Spleen (tissue), 11 donors: ENCODE measurements at regions not wholly inside any gene's neighbourhood (a gene's known extent, or its start where the extent isn't known, plus 50 kb on each side); places are given as distances from the start of the nearest gene placed in this dataset.

Experiments used
- DNase-seq: peaks from one replicate; pipeline ENCODE4 v3.0.0-alpha.2; 2020
- H3K27ac ChIP-seq, 8 donors: fragments of 200-600 bp; sonication (generic) in 7 of 8; 1 replicate in 4 of 8; 2 replicates in 4 of 8; pipeline versions ENCODE4 v1.5.0 to v1.8.0; 2016 to 2021; ENCODE audit warnings: inconsistent platforms in 4 of 8, mild to moderate bottlenecking in 4 of 8, moderate library complexity in 1 of 8
- H3K27me3 ChIP-seq, 7 donors: fragments of 200-600 bp; sonication (generic) in 6 of 7; replicated peaks in 1 of 7; 1 replicate in 4 of 7; 2 replicates in 3 of 7; pipeline versions ENCODE4 v1.5.0 to v1.8.0; 2016 to 2021; ENCODE audit warnings: inconsistent platforms in 3 of 7, mild to moderate bottlenecking in 1 of 7
- H3K36me3 ChIP-seq, 6 donors: fragments of 200-600 bp; sonication (generic) in 5 of 6; 1 replicate in 4 of 6; 2 replicates in 2 of 6; pipeline versions ENCODE4 v1.5.0 to v1.8.0; 2016 to 2021; ENCODE audit warnings: inconsistent platforms in 2 of 6
- H3K4me1 ChIP-seq, 6 donors: fragments of 200-600 bp; sonication (generic) in 5 of 6; 1 replicate in 3 of 6; 2 replicates in 3 of 6; pipeline versions ENCODE4 v1.5.0 to v1.8.0; 2016 to 2021; ENCODE audit warnings: inconsistent platforms in 3 of 6
- H3K4me3 ChIP-seq, 8 donors: fragments of 200-600 bp; sonication (generic) in 7 of 8; 1 replicate in 4 of 8; 2 replicates in 4 of 8; pipeline versions ENCODE4 v1.5.0 to v1.8.0; 2016 to 2021; ENCODE audit warnings: inconsistent platforms in 4 of 8, mild to moderate bottlenecking in 4 of 8, moderate library complexity in 2 of 8
- H3K9me3 ChIP-seq, 8 donors: fragments of 200-600 bp; sonication (generic) in 7 of 8; 1 replicate in 4 of 8; 2 replicates in 4 of 8; pipeline versions ENCODE4 v1.5.0 to v1.8.0; 2016 to 2021; ENCODE audit warnings: inconsistent platforms in 4 of 8
- POLR2A ChIP-seq, 3 donors: fragments of 450-650 bp; IDR thresholded peaks; one replicate each; pipeline ENCODE4 v1.5.1; 2017; ENCODE audit warnings: antibody characterized with exemption in 3 of 3, mild to moderate bottlenecking in 1 of 3
- POLR2AphosphoS5 ChIP-seq, 3 donors: sonication (generic); formaldehyde crosslinking; IDR thresholded peaks; one replicate each; pipeline ENCODE4 v1.5.1; 2017; ENCODE audit warnings: antibody characterized with exemption in 3 of 3
- WGBS, 5 donors: extraction: QIAGEN DNeasy Blood & Tissue Kit in 3 of 5; methylation state at CpG; one replicate each; pipeline versions ENCODE4 v1.1.5 to v1.1.7; 2013 to 2018; 5-methylcytosine and 5-hydroxymethylcytosine counted together
- intact Hi-C: fragments of 100-400 bp; cut with DNase I; formaldehyde crosslinking; loops from one replicate; pipeline ENCODE4 v1.15.0; 2023; ENCODE audit warnings: low total_unique reads
- TF ChIP-seq, protein P1 (sequence below), 11 experiments: fragments of 200-600 bp in 7 of 11; fragments of 450-650 bp in 4 of 11; sonication (generic) in 4 of 11; IDR thresholded peaks in 8 of 11; conservative IDR thresholded peaks in 3 of 11; 1 replicate in 7 of 11; 2 replicates in 4 of 11; pipeline versions ENCODE4 v1.4.0 to v1.8.0; 2016 to 2021; ENCODE audit warnings: antibody characterized with exemption in 11 of 11, inconsistent platforms in 4 of 11, mild to moderate bottlenecking in 1 of 11
- donor health status: healthy with polysubstance abuse.
- donor health status: DM: no; HTN: no; CAD: no; lungs with moderate emphysema.
- donor health status: DM: no; HTN: no; CAD: no.
- donor health status: Bipolar disorder and iron deficiency.
- donor health status: healthy.
- donor health status: DM: no; HTN: no; CAD: no.
- donor health status: DM: yes; HTN: yes; CAD: no.

DNA sequence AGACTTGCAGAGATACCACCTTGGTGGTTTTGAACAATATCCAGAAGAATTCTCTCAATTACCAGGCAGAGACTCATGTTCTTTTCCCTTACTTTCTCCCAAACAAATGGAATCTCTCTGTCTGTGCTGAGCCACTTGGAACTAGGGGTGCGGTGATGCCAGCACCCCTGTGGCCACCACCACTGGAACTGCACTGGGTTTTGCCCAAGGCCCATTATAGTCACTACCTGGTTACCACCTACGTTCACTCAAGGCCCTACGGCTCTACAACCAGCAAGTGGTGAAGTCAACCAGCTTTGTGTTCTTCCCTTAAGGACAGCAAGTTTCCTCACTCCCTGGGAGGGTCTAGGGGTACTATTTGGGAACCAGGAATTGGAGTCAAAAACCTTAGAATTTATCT, 1183.7 kb downstream of the FSTL5 start:
- no peaks in the 10 kb centered on the region for H3K4me1 ChIP-seq
- no peak overlapping the region for H3K27ac ChIP-seq
- intact Hi-C loops, result no loop called here
- peaks cover 0 to 8% (median 0%) of the 10 kb centered on the region in 8 donors for H3K9me3 ChIP-seq
- no peaks in the 10 kb centered on the region for H3K36me3 ChIP-seq
- H3K4me3 ChIP-seq, result no peak overlapping the region
- 75 to 97% (median 83%) methylated on average over 3 of the region's 3 CpGs for WGBS, 5 donors
- H3K27me3 ChIP-seq, result no peaks in the 10 kb centered on the region
- no peak for DNase-seq
- TF ChIP-seq POLR2A (IDR thresholded peaks at IDR 0.05) (no peak), POLR2AphosphoS5 (IDR thresholded peaks at IDR 0.05) (no peak)
- TF ChIP-seq, protein P1, sequence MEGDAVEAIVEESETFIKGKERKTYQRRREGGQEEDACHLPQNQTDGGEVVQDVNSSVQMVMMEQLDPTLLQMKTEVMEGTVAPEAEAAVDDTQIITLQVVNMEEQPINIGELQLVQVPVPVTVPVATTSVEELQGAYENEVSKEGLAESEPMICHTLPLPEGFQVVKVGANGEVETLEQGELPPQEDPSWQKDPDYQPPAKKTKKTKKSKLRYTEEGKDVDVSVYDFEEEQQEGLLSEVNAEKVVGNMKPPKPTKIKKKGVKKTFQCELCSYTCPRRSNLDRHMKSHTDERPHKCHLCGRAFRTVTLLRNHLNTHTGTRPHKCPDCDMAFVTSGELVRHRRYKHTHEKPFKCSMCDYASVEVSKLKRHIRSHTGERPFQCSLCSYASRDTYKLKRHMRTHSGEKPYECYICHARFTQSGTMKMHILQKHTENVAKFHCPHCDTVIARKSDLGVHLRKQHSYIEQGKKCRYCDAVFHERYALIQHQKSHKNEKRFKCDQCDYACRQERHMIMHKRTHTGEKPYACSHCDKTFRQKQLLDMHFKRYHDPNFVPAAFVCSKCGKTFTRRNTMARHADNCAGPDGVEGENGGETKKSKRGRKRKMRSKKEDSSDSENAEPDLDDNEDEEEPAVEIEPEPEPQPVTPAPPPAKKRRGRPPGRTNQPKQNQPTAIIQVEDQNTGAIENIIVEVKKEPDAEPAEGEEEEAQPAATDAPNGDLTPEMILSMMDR (IDR thresholded peaks at IDR 0.05 in 8 of 11, conservative IDR thresholded peaks at IDR 0.05 in 3 of 11), result no peak

DNA sequence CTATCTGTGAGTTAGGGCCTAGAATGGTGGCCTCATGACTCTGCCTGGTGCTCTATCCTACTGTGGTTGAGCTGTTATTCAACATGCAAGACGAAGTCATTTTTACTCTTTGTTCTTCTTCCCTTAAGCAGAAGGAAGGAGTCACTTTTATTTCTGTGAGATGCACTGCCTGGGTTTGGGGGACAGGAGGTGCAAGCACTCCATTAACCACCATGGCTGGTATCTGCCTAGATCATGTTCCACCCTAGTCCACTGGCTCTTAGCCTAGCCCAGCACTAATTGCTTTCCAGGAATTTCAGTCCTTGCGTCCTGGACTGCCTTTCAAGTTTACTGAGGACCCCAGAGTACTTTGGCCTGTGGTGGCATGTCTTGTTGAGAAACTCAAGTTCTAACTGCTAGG, 1182.7 kb downstream of the FSTL5 start:
- H3K4me1 ChIP-seq, result no peaks in the 10 kb centered on the region
- no peaks in the 10 kb centered on the region for H3K36me3 ChIP-seq
- TF ChIP-seq POLR2AphosphoS5 (IDR thresholded peaks at IDR 0.05) (no peak), POLR2A (IDR thresholded peaks at IDR 0.05) (no peak)
- TF ChIP-seq, protein P1 (IDR thresholded peaks at IDR 0.05 in 8 of 11, conservative IDR thresholded peaks at IDR 0.05 in 3 of 11), result no peak
- WGBS, 5 donors, result 70 to 91% (median 90%) methylated on average over 2 of the region's 2 CpGs
- H3K9me3 ChIP-seq, result peaks cover 0 to 8% (median 0%) of the 10 kb centered on the region in 8 donors
- intact Hi-C loops, result no loop called here
- DNase-seq, result no peak
- no peak overlapping the region for H3K27ac ChIP-seq
- no peak overlapping the region for H3K4me3 ChIP-seq
- no peaks in the 10 kb centered on the region for H3K27me3 ChIP-seq

DNA sequence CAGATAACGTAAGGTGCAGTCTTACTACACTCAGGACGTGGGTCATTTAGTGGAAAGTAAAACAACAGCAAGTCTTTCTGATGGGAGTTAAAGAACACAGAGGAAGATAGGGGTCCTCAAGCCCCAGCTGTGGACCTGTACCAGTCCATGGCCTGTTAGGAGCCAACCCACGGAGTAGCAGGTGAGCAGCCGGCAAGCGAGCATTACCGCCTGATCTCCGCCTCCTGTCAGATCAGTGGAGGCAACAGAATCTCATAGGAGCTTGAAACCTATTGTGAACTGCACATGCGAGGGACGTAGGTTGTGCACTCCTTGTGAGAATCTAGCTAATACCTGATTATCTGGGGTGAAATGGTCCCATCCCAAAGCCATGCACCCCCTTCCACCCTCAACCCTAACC, 1180.8 kb downstream of the FSTL5 start:
- DNase-seq, result no peak

DNA sequence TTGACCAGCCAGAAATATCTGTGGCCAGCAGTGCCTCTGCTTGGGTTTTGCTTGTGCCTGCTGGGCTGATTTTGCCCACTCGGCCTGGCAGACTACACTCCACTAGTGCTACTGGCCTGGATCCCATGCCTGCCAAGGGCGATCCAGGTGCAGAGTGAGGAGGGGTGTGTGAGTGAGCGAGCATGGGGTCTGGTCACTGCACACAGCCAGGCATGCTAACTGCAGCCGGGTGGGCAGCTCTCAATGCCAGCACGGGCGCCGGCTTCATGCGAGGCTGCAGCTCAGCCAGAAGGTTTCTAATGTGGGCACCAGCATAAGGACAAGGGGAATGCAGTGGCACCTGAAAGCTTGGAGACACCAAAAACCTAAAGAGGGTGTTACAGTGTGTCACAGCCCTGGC, 1161.4 kb downstream of the FSTL5 start:
- Histone ChIP-seq H3K4me1 (no peaks in the 10 kb centered on the region), H3K27ac (no peak overlapping the region), H3K4me3 (no peak overlapping the region), H3K9me3 (peaks cover 0 to 19% (median 2%) of the 10 kb centered on the region in 8 donors), H3K27me3 (no peaks in the 10 kb centered on the region), H3K36me3 (no peaks in the 10 kb centered on the region)
- WGBS, 5 donors, result 77 to 93% (median 90%) methylated on average over 8 of the region's 8 CpGs
- no peak for TF ChIP-seq POLR2A (IDR thresholded peaks at IDR 0.05)
- DNase-seq, result no peak
- intact Hi-C loops, result no loop called here

More for the DNA sequence above, 1180.8 kb downstream of the FSTL5 start:
- Histone ChIP-seq H3K4me1 (no peaks in the 10 kb centered on the region), H3K27ac (no peak overlapping the region), H3K4me3 (no peak overlapping the region), H3K9me3 (peaks cover 0 to 8% (median 2%) of the 10 kb centered on the region in 8 donors), H3K36me3 (no peaks in the 10 kb centered on the region), H3K27me3 (no peaks in the 10 kb centered on the region)
- TF ChIP-seq POLR2A (IDR thresholded peaks at IDR 0.05), result no peak
- no peak for TF ChIP-seq POLR2AphosphoS5 (IDR thresholded peaks at IDR 0.05)
- TF ChIP-seq, protein P1 (IDR thresholded peaks at IDR 0.05 in 8 of 11, conservative IDR thresholded peaks at IDR 0.05 in 3 of 11), result no peak
- 80 to 93% (median 85%) methylated on average over 5 to 9 of the region's 9 CpGs for whole genome bisulfite sequencing, 5 donors
- intact Hi-C loops, result no loop called here
